ENCODE measurements at regions not wholly inside any gene's neighbourhood (a gene's known extent, or its start where the extent isn't known, plus 50 kb on each side); places are given as distances from the start of the nearest gene placed in this dataset.

DNA sequence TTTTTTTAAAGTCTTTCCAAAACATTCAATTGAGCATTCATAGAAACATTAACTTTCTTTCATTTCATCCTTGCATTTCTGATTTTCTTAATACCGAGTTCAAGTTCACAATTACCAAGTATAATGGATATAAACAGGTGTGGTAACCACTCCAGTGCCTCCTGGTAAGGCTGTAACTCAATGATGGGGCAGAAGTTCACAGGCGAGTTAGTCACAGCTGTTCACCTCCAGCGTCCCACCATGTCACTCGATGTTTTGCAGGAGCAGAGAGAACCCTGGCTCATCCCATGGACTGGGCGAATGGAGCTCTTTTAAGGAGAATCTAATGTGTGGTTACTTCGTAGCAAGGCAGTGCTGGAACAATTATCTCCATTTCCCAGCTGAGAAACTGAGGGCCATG lies 94.4 kb upstream of the ALX4 start:
- H3K4me3 ChIP-seq (ENCODE audit: low read length), result no peak overlapping the region
- no peak for DNase-seq (ENCODE audit: low read depth)
- TF ChIP-seq, protein P1, sequence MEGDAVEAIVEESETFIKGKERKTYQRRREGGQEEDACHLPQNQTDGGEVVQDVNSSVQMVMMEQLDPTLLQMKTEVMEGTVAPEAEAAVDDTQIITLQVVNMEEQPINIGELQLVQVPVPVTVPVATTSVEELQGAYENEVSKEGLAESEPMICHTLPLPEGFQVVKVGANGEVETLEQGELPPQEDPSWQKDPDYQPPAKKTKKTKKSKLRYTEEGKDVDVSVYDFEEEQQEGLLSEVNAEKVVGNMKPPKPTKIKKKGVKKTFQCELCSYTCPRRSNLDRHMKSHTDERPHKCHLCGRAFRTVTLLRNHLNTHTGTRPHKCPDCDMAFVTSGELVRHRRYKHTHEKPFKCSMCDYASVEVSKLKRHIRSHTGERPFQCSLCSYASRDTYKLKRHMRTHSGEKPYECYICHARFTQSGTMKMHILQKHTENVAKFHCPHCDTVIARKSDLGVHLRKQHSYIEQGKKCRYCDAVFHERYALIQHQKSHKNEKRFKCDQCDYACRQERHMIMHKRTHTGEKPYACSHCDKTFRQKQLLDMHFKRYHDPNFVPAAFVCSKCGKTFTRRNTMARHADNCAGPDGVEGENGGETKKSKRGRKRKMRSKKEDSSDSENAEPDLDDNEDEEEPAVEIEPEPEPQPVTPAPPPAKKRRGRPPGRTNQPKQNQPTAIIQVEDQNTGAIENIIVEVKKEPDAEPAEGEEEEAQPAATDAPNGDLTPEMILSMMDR (IDR thresholded peaks at IDR 0.05; ENCODE audit: insufficient read depth, low read depth, low read length, missing control alignments), result no peak

DNA sequence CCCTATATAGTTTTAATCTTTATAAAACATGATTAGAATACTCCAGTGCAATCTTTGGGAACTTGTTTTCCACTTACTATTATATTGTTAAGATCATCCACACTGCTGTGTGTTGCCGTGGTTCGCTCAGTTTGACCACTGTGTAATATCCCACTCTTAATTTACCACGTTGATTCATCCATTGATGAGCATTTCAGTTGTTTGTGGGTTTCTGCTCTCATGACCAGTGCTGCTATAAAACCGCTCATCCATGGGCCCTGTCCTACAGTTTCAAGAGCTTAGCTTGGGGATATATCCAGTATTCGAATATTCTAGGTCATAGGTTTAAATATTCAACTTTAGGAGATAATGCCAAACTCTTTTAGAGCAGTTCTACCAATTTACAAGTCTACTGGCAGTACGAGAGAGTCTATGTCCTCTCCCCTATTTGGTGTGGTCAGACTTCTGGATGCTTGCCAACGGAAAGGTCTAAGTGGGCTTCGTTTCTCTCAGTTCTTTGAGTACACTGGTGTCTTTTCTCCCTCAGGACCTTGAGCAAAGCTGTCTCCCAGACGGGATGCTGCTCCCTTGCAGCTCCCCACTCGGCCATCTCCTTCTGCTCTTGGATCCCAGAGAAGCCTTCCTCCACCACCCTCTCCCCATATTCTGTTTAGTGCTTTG lies 94.9 kb upstream of the ALX4 start:
- TF ChIP-seq, protein P1 (IDR thresholded peaks at IDR 0.05; ENCODE audit: insufficient read depth, low read depth, low read length, missing control alignments), result no peak
- no peak for DNase-seq (ENCODE audit: low read depth)
- no peak overlapping the region for H3K4me3 ChIP-seq (ENCODE audit: low read length)

DNA sequence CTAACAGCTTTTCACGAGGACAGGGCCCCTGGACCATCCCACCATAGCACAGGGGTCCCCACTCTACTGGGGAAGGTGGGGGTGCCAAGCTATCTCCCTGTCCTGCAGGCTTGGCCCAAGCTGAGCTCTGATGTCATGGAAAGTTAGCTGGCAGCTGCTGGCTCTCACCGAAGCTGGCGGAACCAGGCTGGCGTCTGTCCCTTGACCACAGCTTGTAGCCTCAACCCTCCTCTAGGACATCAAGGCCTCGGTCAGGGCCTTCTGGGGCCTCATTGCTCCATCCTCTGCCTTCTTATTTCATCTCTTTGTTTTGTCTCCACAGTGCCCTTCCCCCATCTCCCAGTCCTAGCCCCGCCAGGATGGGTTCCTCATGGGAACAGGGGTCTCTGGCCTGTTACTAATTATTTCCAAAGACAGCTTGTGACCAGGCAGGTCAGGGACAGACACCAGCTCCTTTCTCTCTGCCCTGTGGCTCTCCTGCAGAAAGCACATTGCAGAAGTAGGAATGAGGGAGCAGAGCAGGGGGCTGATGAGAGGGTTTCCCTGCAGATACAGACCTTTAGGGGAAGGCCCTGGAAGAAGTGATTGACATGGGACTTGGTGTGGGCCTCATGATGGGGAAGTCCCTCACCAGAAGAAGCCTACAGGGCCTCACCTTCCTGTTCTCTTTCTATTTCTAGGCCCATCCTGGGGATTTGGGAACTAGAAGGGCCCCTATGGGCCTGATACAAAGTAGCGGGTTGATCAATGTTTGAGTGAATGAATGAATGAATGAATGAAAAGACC lies 97.5 kb upstream of the ALX4 start:
- TF ChIP-seq, protein P1 (IDR thresholded peaks at IDR 0.05; ENCODE audit: insufficient read depth, low read depth, low read length, missing control alignments), result no peak

DNA sequence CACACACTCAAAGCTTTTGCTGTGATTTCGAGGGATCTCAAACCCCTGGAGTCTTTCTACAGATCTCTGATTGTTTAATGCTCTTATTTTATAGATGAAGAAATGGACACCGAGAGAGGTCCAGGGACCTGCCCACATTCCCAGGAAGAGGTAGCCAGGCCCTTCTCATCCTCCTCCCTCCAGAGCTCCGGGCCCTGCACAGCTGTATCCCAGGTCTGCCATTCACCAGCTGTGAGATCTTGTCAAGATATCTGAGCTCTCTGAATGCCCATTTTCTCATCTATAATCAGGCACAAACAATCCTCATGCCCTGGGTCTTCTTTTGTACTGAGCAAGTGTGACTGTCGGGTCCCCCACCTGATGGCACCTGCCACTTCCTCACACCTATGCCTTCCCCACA lies 98.2 kb upstream of the ALX4 start:
- TF ChIP-seq, protein P1 (IDR thresholded peaks at IDR 0.05; ENCODE audit: insufficient read depth, low read depth, low read length, missing control alignments), result no peak
- no peak overlapping the region for H3K4me3 ChIP-seq (ENCODE audit: low read length)
- no peak for DNase-seq (ENCODE audit: low read depth)

More for the DNA sequence above, 97.5 kb upstream of the ALX4 start:
- H3K4me3 ChIP-seq (ENCODE audit: low read length), result no peak overlapping the region
- DNase-seq (ENCODE audit: low read depth), result no peak

DNA sequence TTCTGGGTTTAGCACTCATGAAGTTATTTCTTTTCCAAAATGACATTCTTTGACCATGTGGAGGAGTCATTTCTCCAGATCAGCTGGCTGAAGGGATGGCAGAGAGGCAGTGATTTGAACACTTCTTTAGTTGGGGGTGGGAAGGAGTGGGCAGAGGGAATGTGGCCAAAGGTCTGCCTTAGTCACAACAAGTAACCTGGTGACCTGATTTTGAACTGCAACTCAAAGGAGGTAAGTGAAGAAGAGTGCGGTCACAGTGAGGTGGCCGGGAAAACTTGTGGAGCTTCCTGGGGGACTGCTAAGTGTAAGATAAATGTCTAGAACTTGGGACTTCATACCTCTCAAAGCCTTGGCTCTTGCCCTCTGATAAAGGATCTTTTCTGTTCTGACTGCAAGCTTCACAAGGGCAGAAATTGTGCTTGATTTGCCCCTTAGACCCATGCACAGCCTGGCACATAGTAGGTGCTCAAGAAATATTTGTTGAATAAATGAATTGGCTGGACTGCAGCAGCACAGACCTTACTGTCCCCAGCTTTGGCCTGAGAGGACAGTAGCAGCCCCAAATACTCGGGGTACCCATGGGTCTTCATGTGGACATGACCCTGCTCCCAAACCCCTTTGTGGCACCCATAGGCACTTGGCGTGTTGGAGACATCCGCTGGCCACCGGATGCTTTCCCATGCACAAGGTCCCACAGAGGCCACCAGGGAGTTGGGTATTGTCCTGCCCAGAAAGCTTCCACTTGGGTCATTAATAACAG lies 99.0 kb upstream of the ALX4 start:
- no peak overlapping the region for H3K4me3 ChIP-seq (ENCODE audit: low read length)
- DNase-seq (ENCODE audit: low read depth), result no peak
- TF ChIP-seq, protein P1 (IDR thresholded peaks at IDR 0.05; ENCODE audit: insufficient read depth, low read depth, low read length, missing control alignments), result no peak

DNA sequence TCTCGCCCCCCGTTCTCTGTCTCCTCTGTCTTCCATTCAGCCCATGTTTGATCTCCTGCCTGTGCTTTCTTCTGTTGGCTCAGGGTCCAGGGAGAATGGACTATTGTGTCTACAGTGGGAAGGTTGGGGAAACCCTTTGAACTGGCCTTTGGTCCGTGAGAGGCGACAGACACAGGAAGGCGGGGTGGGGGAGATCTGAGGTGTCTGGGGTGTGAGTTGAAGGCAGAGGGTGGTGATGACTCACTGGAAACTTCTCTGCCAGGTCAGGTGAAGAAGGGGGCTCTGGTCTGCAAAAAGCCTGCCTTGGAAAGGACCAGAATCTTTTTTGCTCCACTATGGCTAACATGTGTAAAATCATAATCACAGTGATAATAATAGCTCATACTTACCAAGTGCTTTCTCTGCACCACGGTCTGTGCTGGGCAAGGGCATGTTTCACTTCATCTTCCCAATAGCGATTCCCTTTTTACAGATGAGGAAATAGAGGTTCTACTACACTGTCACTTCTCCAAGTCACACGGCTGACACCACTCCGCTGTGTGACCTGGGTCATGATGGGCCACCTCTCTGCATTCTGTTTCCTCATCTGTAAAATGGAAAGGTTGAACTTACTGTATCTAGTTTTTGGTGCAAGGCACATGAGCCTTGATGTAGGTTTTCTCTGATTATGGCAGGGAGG lies 99.8 kb upstream of the ALX4 start:
- H3K4me3 ChIP-seq (ENCODE audit: low read length), result no peak overlapping the region
- TF ChIP-seq, protein P1 (IDR thresholded peaks at IDR 0.05; ENCODE audit: insufficient read depth, low read depth, low read length, missing control alignments), result no peak
- no peak for DNase-seq (ENCODE audit: low read depth)

All from epithelial cell of esophagus (primary cell).